GM03348 (cell line): ENCODE measurements at regions not wholly inside any gene's neighbourhood (a gene's known extent, or its start where the extent isn't known, plus 50 kb on each side); places are given as distances from the start of the nearest gene placed in this dataset.
"Not testable (repeated sequence)": the region's sequence is repeated elsewhere in the genome, so short reads cannot be mapped to it uniquely, and the experiment has no call there.

ENCODE experiments used
- DNase-seq: peaks from one replicate; pipeline ENCODE4 v3.0.0; 2012; ENCODE audit warnings: low spot score

- DNase-seq: not testable (repeated sequence)
These were observed 435.8 kb downstream of the SHISA9 start for GRCh38 chr16:13336907-13337881.

- no peak for DNase-seq
These were observed 436.6 kb downstream of the SHISA9 start for GRCh38 chr16:13338044-13338443.

DNA sequence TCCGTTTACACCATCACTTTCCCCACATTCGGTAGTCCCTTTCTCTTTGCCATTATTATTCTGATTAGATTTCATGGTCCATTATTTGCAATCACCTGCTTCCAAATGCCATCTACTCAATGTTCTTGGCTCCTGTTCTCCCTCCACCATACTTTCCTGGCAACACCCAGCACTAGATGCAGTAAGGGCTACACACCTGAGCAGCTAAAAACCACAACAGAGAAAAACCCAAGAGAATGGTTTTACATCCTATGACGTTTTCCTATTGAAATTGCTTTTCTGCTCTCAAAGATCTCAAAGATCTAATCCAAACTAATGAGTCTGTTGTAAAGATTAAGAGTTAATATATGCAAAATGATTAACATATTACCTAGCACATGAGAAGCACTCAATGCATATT lies 441.3 kb downstream of the SHISA9 start:
- no peak for DNase-seq

DNA sequence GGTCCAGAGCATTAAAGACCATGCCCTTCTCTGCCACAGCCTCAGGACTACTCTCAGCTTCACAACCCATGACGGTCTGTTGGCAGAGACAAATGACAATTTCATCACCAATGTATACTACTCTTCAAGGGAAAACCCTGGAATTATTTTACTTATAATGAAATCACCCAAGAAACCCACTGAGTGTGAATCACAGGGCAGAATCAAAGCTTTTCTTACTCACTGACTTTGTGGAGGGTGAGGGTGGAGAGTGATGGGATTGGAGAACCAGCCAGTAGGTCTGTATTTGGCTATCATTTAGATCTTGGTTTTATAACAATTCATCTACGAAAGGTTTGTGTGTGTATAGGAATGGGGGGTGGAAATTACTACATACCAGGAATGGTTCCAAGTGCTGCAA lies 442.6 kb downstream of the SHISA9 start:
- no peak for DNase-seq

DNA sequence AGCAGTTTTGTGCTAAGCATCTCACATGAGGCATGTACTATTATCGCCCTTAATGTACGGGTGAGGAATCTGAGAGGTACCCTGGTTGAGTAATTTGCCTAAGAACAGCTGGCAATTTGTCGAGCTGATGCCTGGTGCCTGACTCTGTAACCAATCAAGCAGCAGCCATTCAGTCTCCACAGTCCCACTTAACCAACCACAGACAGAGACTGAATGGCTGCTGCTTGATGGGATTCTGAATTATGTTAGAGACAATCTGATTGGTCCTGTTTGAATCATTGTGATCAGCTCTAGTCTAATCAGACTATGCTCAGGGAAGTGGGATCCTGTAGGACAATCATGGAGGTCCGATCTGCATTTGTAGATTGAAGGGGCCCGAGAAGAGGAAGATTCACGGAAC lies 447.0 kb downstream of the SHISA9 start:
- DNase-seq: no peak

DNA sequence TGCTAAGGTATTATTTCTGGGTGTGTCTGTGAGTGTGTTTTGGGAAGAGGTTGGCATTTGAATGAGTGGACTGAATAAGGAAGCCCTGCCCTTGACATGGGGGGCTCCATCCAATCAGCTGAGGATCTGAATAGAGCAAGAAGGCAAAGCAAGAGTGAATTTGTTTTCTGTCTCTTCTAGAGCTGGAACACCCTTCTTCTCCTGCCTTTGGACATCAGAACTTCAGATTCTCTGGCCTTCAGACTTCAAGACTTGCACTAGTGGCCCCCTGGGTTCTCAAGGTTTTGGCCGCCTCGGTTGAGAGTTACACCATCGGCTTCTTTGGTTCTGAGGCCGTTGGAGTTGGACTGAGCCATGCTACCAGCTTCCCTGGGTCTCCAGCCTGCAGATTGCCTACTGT lies 448.6 kb downstream of the SHISA9 start:
- no peak for DNase-seq

- DNase-seq: no peak
These were observed 449.8 kb downstream of the SHISA9 start for GRCh38 chr16:13351181-13351580.

DNA sequence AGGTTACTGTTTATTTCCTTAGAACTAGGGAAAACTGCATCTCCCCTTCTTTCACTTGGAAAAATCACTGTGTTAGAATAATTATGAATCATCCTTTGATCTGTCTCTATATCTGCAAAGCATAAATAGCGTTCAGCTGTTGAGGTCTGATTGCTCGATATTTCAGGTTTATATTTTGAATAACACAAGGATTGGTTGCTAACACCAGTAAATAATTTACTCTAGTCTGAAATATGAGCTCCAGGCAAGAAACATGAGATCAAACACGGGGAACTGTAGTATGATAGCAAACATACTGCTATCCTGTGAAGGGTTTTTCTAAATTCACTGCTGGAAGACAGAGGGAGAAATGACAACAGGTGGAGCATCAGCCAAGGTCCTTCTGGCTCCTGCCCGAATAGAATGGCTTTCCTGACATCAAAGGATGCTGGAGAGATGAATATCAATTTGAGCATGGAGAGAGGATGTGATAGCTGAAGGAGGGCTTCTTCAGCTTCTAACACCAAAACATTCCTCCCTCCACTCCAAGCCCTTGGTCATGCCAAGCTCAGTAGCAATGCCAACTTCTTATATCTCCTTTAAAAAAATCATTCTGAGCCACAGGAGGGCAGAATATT lies 450.3 kb downstream of the SHISA9 start:
- no peak for DNase-seq

DNA sequence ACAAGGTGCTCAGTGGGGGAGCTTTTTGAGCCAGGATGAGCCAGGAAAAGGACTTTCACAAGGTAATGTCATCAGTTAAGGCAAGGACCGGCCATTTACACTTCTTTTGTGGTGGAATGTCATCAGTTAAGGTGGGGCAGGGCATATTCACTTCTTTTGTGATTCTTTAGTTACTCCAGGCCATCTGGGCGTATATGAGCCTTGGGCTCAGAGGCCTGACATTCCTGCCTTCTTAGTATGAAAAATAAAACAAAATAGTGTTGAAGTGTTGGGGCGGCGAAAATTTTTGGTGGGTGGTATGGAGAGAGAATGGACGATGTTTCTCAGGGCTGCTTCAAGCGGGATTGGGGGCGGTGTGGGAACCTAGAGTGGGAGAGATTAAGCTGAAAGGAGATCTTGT lies 451.4 kb downstream of the SHISA9 start:
- not testable (repeated sequence) for DNase-seq

- DNase-seq: not testable (repeated sequence)
These were observed 456.4 kb downstream of the SHISA9 start for GRCh38 chr16:13357842-13358241.

DNA sequence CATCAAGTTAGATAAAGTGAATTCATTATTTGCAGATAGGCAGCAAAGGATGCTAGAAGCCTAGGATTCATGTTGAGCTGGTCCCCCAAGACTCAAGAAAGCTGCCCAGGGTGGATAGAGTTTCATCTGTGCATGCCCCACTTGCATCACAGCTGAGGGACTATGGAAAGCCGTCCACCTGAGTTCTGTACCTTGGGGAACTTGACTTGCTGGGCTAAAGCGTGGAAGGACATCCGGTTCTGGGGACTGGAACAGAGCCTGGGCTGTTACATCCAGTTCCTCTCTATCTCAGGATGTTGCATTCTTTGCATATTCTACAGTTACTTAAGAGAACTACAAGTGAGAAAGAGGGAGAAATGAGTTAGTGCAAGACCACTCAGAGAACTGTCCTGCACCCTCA lies 458.4 kb downstream of the SHISA9 start:
- no peak for DNase-seq

- DNase-seq: no peak
These were observed 471.0 kb downstream of the SHISA9 start for GRCh38 chr16:13372421-13372820.

DNA sequence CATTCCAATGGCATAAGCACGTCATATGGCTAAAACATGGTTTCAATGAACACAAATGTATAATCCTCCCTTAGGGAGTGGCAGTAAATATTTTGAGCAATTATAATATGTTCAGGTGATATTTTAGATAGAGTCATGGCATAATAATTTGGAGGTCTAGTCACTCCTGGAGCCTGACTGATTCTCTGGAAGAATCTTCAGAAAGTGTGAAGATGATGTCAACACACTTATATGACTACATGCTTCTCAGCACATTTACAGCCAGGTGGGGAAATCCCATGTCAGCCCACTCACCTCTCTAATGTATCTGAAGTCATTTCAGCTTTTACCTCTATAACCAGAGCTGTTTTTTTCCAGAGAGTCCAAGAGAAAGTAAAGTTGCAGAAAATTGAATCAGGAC lies 474.8 kb downstream of the SHISA9 start:
- DNase-seq: no peak

DNA sequence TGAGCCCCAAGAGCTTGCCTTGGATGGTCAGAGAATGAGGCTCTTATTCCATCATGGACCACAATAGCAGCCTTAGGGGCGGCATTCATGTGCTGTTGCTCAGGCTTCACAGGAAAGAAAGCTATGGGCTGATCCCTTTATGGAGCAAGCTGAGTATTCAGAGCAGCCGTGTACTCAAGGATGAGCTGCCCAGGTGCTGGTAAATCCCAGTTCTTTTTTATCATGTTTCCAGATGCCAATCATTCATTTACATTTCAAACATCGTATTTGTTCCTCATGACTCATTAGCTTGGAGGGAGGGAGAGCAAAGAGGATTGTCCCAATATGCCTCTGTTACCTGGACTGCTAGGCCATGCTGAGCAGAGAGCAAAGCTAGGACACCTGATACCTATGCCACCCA lies 475.7 kb downstream of the SHISA9 start:
- no peak for DNase-seq

DNA sequence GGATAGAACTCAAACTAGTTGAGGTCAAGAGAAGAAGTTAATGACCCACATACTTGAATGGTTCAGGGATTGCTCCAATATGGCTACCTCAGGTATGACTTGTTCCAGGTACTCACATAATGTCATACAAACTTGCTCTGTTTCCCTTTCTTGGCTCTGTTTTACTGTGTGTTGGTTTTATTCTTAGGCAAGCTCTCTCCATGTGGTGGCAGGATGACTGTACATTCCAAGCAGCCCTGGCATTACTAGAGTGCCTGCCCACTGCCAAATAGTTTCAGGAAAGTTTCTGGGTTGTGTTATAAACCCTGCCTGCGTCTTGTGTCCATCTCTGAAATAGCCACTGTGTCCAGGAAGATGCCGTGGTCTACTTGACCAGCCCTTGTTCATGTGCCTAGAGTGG lies 476.8 kb downstream of the SHISA9 start:
- no peak for DNase-seq

- DNase-seq: no peak
These were observed 477.9 kb downstream of the SHISA9 start for GRCh38 chr16:13379266-13379665.

- not testable (repeated sequence) for DNase-seq
These were observed 484.0 kb downstream of the SHISA9 start for GRCh38 chr16:13385156-13386040.

- no peak for DNase-seq
These were observed 488.9 kb downstream of the SHISA9 start for GRCh38 chr16:13390093-13390985.

DNA sequence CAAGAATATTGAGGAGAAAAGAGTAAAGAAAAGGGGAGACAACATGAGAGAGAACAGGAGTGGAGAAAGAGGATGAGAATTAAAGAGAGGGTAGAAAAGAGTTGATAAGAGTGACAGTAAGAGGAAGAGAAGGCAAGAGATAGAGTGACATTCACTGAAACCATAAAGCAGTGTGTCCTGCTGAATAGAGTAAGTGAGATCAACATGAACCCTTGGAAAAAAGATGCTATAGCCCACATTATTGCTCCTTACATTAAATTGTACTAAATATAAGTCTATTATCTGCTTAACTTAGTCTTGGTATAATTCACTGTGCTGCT lies 489.5 kb downstream of the SHISA9 start:
- DNase-seq: no peak

GRCh38 chr16:13391337-13391736 lies 489.9 kb downstream of the SHISA9 start:
- DNase-seq: no peak

- DNase-seq: no peak
These were observed 490.9 kb downstream of the SHISA9 start for GRCh38 chr16:13392341-13392740.

DNA sequence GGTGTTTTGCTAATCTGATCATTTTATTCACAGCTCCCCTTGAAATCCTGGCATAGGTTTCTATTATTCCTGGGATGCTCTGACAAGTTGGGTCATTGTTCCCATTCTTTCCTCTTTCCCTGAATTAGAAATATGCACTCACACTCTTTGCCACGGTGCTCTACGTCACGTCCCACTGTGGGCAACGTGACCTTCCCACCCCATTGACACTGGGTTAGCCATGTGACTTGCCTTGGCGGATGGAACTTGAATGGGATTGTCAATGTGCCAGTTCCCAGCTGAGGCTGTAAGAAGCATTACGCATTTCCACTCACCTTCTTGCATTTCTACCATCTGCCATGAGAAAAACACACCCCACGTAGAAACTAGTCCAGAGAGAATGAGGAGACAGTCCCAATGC lies 492.4 kb downstream of the SHISA9 start:
- DNase-seq: no peak
